IMR-90 (cell line): ENCODE measurements at regions not wholly inside any gene's neighbourhood (a gene's known extent, or its start where the extent isn't known, plus 50 kb on each side); places are given as distances from the start of the nearest gene placed in this dataset.

Source experiments
- ATAC-seq: fragments of 200-7000 bp; cut with Tn5 transposase; 2 replicates; pipeline ENCODE4 v1.9.1; 2020; ENCODE audit warnings: low read depth, mild to moderate bottlenecking, moderate library complexity
- BruUV-seq: library from RNA; stranded (reverse); fragments of 400-500 nt; replicated peaks from 2 replicates; lab custom pipeline; 2021; lab: Mats Ljungman, UMichigan
- CTCF ChIA-PET: fragments of 300-600 bp; formaldehyde crosslinking; extraction: SDS; loops from one replicate; lab custom pipeline; 2021; ENCODE audit warnings: antibody characterized with exemption; lab: Yijun Ruan, JAX
- POLR2A ChIA-PET: fragments of 300-600 bp; sonication (Branson Sonifier 250); formaldehyde crosslinking; loops from one replicate; lab custom pipeline; 2022; ENCODE audit warnings: antibody characterized with exemption; ENCODE audit not compliant: unreplicated experiment; lab: Charles Lee
- DNase-seq: peaks from one replicate; pipeline ENCODE4 v3.0.0; 2013
- H2AFZ ChIP-seq: replicated peaks from 2 replicates; pipeline ENCODE3; 2013; ENCODE audit warnings: low read length, mild to moderate bottlenecking; ENCODE audit not compliant: poor library complexity
- H2AK5ac ChIP-seq: 2 replicates; pipeline ENCODE4 v1.6.1; 2013; ENCODE audit warnings: low read depth, low read length, inconsistent platforms
- H2AK9ac ChIP-seq: replicated peaks from 2 replicates; pipeline ENCODE3; 2013; ENCODE audit warnings: mild to moderate bottlenecking, low read depth, low read length, moderate library complexity; ENCODE audit not compliant: poor library complexity
- H2BK120ac ChIP-seq: 2 replicates; pipeline ENCODE4 v1.6.1; 2013; ENCODE audit warnings: low read depth, low read length, inconsistent platforms
- H2BK15ac ChIP-seq: 3 replicates; pipeline ENCODE4 v1.6.1; 2013; ENCODE audit warnings: low read depth, low read length, inconsistent platforms
- H2BK20ac ChIP-seq: 2 replicates; pipeline ENCODE4 v1.6.1; 2013; ENCODE audit warnings: low read depth, mild to moderate bottlenecking, inconsistent platforms, low read length, moderate library complexity
- H2BK5ac ChIP-seq: 2 replicates; pipeline ENCODE4 v1.6.1; 2013; ENCODE audit warnings: mild to moderate bottlenecking, low read depth, low read length, inconsistent platforms; ENCODE audit not compliant: poor library complexity, severe bottlenecking
- H3K14ac ChIP-seq: replicated peaks from 2 replicates; pipeline ENCODE4 v1.6.1; 2013; ENCODE audit warnings: low read depth, low read length, inconsistent platforms
- H3K18ac ChIP-seq: 2 replicates; pipeline ENCODE4 v1.6.1; 2013; ENCODE audit warnings: low read depth, low read length, control low read depth
- H3K23ac ChIP-seq: 2 replicates; pipeline ENCODE4 v1.6.1; 2013; ENCODE audit warnings: low read depth, low read length, inconsistent platforms
- H3K27ac ChIP-seq: 2 replicates; pipeline ENCODE4 v1.5.1; 2013; ENCODE audit warnings: mild to moderate bottlenecking, control low read depth, low read length; ENCODE audit not compliant: insufficient read depth
- H3K27me3 ChIP-seq: 2 replicates; pipeline ENCODE4 v1.6.1; 2013; ENCODE audit warnings: low read length; ENCODE audit not compliant: control insufficient read depth, insufficient read depth
- H3K36me3 ChIP-seq: 2 replicates; pipeline ENCODE4 v1.6.1; 2013; ENCODE audit warnings: low read length, mixed read lengths; ENCODE audit not compliant: control insufficient read depth, insufficient read depth
- H3K4ac ChIP-seq: 2 replicates; pipeline ENCODE4 v1.6.1; 2013; ENCODE audit warnings: low read depth, low read length, inconsistent platforms
- H3K4me1 ChIP-seq: 2 replicates; pipeline ENCODE4 v1.6.1; 2013; ENCODE audit warnings: low read length, mixed read lengths; ENCODE audit not compliant: control insufficient read depth, insufficient read depth
- H3K4me2 ChIP-seq: 2 replicates; pipeline ENCODE4 v1.6.1; 2013; ENCODE audit warnings: low read depth, mild to moderate bottlenecking, control low read depth, low read length, moderate library complexity
- H3K4me3 ChIP-seq: 2 replicates; pipeline ENCODE4 v1.5.1; 2013; ENCODE audit warnings: low read depth, mild to moderate bottlenecking, control low read depth, low read length, moderate library complexity; ENCODE audit not compliant: insufficient read depth
- H3K56ac ChIP-seq: 2 replicates; pipeline ENCODE4 v1.6.1; 2013; ENCODE audit warnings: low read length, inconsistent platforms; ENCODE audit not compliant: insufficient read depth; ENCODE audit errors: extremely low read depth
- H3K79me1 ChIP-seq, 2 experiments: 2 replicates each; pipeline ENCODE4 v1.6.1; 2013; ENCODE audit warnings: low read length in 2 of 2, inconsistent platforms in 1 of 2, low read depth in 1 of 2
- H3K9ac ChIP-seq: 2 replicates; pipeline ENCODE4 v1.6.1; 2013; ENCODE audit warnings: low read depth, low read length, control low read depth
- H3K9me1 ChIP-seq: 2 replicates; pipeline ENCODE4 v1.6.1; 2013; ENCODE audit warnings: low read length, inconsistent platforms; ENCODE audit not compliant: insufficient read depth
- H3K9me3 ChIP-seq: 2 replicates; pipeline ENCODE4 v1.6.1; 2013; ENCODE audit warnings: low read length; ENCODE audit not compliant: control insufficient read depth, insufficient read depth
- H4K20me1 ChIP-seq: 2 replicates; pipeline ENCODE4 v1.6.1; 2013; ENCODE audit warnings: low read length, inconsistent platforms; ENCODE audit not compliant: insufficient read depth
- H4K5ac ChIP-seq: 2 replicates; pipeline ENCODE4 v1.6.1; 2013; ENCODE audit warnings: mild to moderate bottlenecking, low read depth, low read length, control low read depth
- H4K8ac ChIP-seq, 2 experiments: 2 replicates each; pipeline ENCODE4 v1.6.1; 2013; ENCODE audit warnings: low read depth in 2 of 2, low read length in 2 of 2, control low read depth in 1 of 2, inconsistent platforms in 1 of 2
- H4K91ac ChIP-seq: 2 replicates; pipeline ENCODE4 v1.6.1; 2013; ENCODE audit warnings: low read depth, low read length, inconsistent platforms; ENCODE audit not compliant: insufficient read depth
- CEBPB ChIP-seq: IDR thresholded peaks from 2 replicates; pipeline ENCODE4 v1.6.1; 2012; ENCODE audit warnings: low read depth, low read length, improper control_type of control experiment
- CTCF ChIP-seq: conservative IDR thresholded peaks from 2 replicates; pipeline ENCODE4 v1.5.1; 2012; ENCODE audit warnings: mild to moderate bottlenecking, low read depth, low read length, improper control_type of control experiment
- FOS ChIP-seq: fragments of 150-350 bp; IDR thresholded peaks from 2 replicates; pipeline ENCODE4 v1.6.1; 2016; ENCODE audit warnings: low read depth, low read length
- MAFK ChIP-seq: IDR thresholded peaks from 2 replicates; pipeline ENCODE4 v1.6.1; 2012; ENCODE audit warnings: low read depth, low read length, improper control_type of control experiment
- MAZ ChIP-seq: IDR thresholded peaks from 2 replicates; pipeline ENCODE4 v1.6.1; 2012; ENCODE audit warnings: low read depth, mild to moderate bottlenecking, low read length, improper control_type of control experiment, moderate library complexity, borderline replicate concordance
- MXI1 ChIP-seq: IDR thresholded peaks from 2 replicates; pipeline ENCODE4 v1.6.1; 2012; ENCODE audit warnings: low read depth, mild to moderate bottlenecking, low read length, moderate library complexity, borderline replicate concordance
- NFE2L2 ChIP-seq: fragments of 150-350 bp; IDR thresholded peaks from 2 replicates; pipeline ENCODE4 v1.6.1; 2016; ENCODE audit warnings: low read depth, mild to moderate bottlenecking, low read length
- RAD21 ChIP-seq: IDR thresholded peaks from 2 replicates; pipeline ENCODE4 v1.6.1; 2012; ENCODE audit warnings: low read length, improper control_type of control experiment
- RCOR1 ChIP-seq: IDR thresholded peaks from 2 replicates; pipeline ENCODE4 v1.6.1; 2012; ENCODE audit warnings: mild to moderate bottlenecking, low read length, improper control_type of control experiment; ENCODE audit not compliant: insufficient replicate concordance
- RFX5 ChIP-seq: IDR thresholded peaks from 2 replicates; pipeline ENCODE4 v1.8.0; 2012; ENCODE audit warnings: low read depth, mild to moderate bottlenecking, low read length, moderate library complexity
- SMC3 ChIP-seq: fragments of 150-350 bp; IDR thresholded peaks from 2 replicates; pipeline ENCODE4 v1.6.1; 2016; ENCODE audit warnings: low read depth, mild to moderate bottlenecking, antibody characterized with exemption, low read length, moderate library complexity
- USF2 ChIP-seq: fragments of 150-350 bp; IDR thresholded peaks from 2 replicates; pipeline ENCODE4 v1.6.1; 2017; ENCODE audit warnings: mild to moderate bottlenecking, antibody characterized with exemption, low read length, low read depth
- WGBS, 2 experiments: methylation state at CpG; one replicate each; pipeline versions ENCODE4 v1.1.5 to v1.1.7; 2013; ENCODE audit warnings: missing lambda C conversion rate in 2 of 2; ENCODE audit not compliant: insufficient read length in 1 of 2; ENCODE audit errors: extremely low coverage in 2 of 2; 5-methylcytosine and 5-hydroxymethylcytosine counted together
- dilution Hi-C: fragments of 300-500 bp; cut with HindIII; formaldehyde crosslinking; loops from one replicate; pipeline ENCODE4 v1.14.3; 2018; ENCODE audit warnings: low sequenced_read_pairs; ENCODE audit not compliant: unreplicated experiment
- in situ Hi-C: fragments of 300-500 bp; cut with MboI; formaldehyde crosslinking; loops from 3 replicates; pipeline ENCODE4 v1.14.3; 2019; ENCODE audit warnings: low sequenced_read_pairs, inconsistent platforms, mixed read lengths
- intact Hi-C: fragments of 100-400 bp; cut with micrococcal nuclease; formaldehyde crosslinking; loops from 2 replicates; pipeline ENCODE4 v1.10.0; 2022

GRCh38 chr9:117917873-117918272 lies 213.7 kb downstream of the TLR4 start:
- Histone ChIP-seq H2AK9ac (no peak overlapping the region), H3K18ac (no peak overlapping the region), H2BK15ac (no peak overlapping the region), H3K23ac (no peak overlapping the region), H2BK120ac (no peak overlapping the region), H2AFZ (no peak overlapping the region), H3K27me3 (no peaks in the 10 kb centered on the region), H4K5ac (no peak overlapping the region), H3K56ac (no peak overlapping the region), H3K4me2 (no peak overlapping the region), H3K4me1 (no peaks in the 10 kb centered on the region), H3K4me3 (no peak overlapping the region), H2BK5ac (no peak overlapping the region), H3K9me1 (no peaks in the 10 kb centered on the region), H3K9ac (no peak overlapping the region), H3K4ac (no peak overlapping the region), H3K14ac (no peak overlapping the region), H3K36me3 (no peaks in the 10 kb centered on the region), H4K20me1 (no peaks in the 10 kb centered on the region), H3K79me1 (no peaks in the 10 kb centered on the region), H4K91ac (no peak overlapping the region), H3K27ac (no peak overlapping the region), H4K8ac (no peak overlapping the region), H2BK20ac (no peak overlapping the region), H3K9me3 (peaks cover 5% of the 10 kb centered on the region; the same call in 1 of the 2 replicates), H2AK5ac (no peak overlapping the region)
- ChIA-PET POLR2A (no interaction called here), CTCF (no interaction called here)
- in situ Hi-C loops (no loop called here), dilution Hi-C loops (no loop called here), intact Hi-C loops (no loop called here)
- ATAC-seq (no peak), DNase-seq (no peak)
- no TSS peak for BruUV-seq
- TF ChIP-seq RAD21 (no peak), CEBPB (no peak), NFE2L2 (no peak), CTCF (no peak), RFX5 (no peak), MXI1 (no peak), MAFK (no peak), MAZ (no peak), FOS (no peak), USF2 (no peak), SMC3 (no peak), RCOR1 (no peak)
- WGBS, 2 experiments, result 44% methylated on average over 5 of the region's 6 CpGs; no CpG with 5 or more reads in 1 of the 2 experiments
